Glutamatergic neuron (in vitro differentiated cells): ENCODE measurements at regions not wholly inside any gene's neighbourhood (a gene's known extent, or its start where the extent isn't known, plus 50 kb on each side); places are given as distances from the start of the nearest gene placed in this dataset.

Source experiments
- DNase-seq: peaks from one replicate; pipeline ENCODE4 v3.0.0; 2022
- H3K27ac Mint-ChIP-seq: one replicate; pipeline ENCODE4 v1.8.0; 2020; ENCODE audit warnings: mild to moderate bottlenecking, mixed read lengths, inconsistent platforms; ENCODE audit not compliant: unreplicated experiment
- H3K27me3 Mint-ChIP-seq: one replicate; pipeline ENCODE4 v1.8.0; 2020; ENCODE audit warnings: mild to moderate bottlenecking, moderate library complexity, mixed read lengths, inconsistent platforms; ENCODE audit not compliant: unreplicated experiment
- H3K36me3 Mint-ChIP-seq: one replicate; pipeline ENCODE4 v1.8.0; 2020; ENCODE audit warnings: mild to moderate bottlenecking, mixed read lengths, inconsistent platforms; ENCODE audit not compliant: unreplicated experiment
- H3K4me1 Mint-ChIP-seq: one replicate; pipeline ENCODE4 v1.8.0; 2020; ENCODE audit warnings: mild to moderate bottlenecking, low read depth, mixed read lengths, inconsistent platforms; ENCODE audit not compliant: unreplicated experiment
- H3K4me3 Mint-ChIP-seq: one replicate; pipeline ENCODE4 v1.8.0; 2020; ENCODE audit warnings: mild to moderate bottlenecking, mixed read lengths, inconsistent platforms; ENCODE audit not compliant: unreplicated experiment
- H3K9me3 Mint-ChIP-seq: one replicate; pipeline ENCODE4 v1.8.0; 2020; ENCODE audit warnings: mild to moderate bottlenecking, moderate library complexity, mixed read lengths, inconsistent platforms; ENCODE audit not compliant: unreplicated experiment
- TF ChIP-seq, protein P1 (sequence below): fragments of 200-600 bp; sonication (generic); IDR thresholded peaks from one replicate; pipeline ENCODE4 v1.5.0; 2021; ENCODE audit not compliant: partially characterized antibody, unreplicated experiment

DNA sequence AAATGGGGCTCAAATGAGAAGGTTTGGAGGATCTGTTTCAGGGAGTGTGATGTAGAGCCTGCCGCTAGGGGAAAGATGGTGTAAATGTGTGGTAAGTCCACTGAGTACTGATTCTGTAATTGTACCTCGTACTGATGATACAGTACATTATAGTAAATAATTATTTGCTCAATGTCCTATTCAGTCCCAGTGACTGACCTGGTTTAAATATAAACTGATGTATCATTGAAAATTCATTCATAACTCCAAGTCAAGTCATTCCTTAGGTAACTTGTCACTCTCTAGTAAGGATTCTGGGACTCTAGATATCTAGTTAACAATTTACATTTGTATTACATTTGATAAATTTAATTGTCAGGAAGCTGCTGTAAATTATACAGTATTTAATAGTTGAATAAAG lies 667.3 kb downstream of the DTWD2 start:
- Mint-ChIP-seq H3K4me3 (no peak overlapping the region), H3K27me3 (peaks cover 2% of the 10 kb centered on the region), H3K9me3 (peaks cover 2% of the 10 kb centered on the region), H3K27ac (no peak overlapping the region), H3K36me3 (peaks cover 14% of the 10 kb centered on the region), H3K4me1 (no peaks in the 10 kb centered on the region)
- no peak for DNase-seq
- TF ChIP-seq, protein P1, sequence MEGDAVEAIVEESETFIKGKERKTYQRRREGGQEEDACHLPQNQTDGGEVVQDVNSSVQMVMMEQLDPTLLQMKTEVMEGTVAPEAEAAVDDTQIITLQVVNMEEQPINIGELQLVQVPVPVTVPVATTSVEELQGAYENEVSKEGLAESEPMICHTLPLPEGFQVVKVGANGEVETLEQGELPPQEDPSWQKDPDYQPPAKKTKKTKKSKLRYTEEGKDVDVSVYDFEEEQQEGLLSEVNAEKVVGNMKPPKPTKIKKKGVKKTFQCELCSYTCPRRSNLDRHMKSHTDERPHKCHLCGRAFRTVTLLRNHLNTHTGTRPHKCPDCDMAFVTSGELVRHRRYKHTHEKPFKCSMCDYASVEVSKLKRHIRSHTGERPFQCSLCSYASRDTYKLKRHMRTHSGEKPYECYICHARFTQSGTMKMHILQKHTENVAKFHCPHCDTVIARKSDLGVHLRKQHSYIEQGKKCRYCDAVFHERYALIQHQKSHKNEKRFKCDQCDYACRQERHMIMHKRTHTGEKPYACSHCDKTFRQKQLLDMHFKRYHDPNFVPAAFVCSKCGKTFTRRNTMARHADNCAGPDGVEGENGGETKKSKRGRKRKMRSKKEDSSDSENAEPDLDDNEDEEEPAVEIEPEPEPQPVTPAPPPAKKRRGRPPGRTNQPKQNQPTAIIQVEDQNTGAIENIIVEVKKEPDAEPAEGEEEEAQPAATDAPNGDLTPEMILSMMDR: no peak

GRCh38 chr5:118320121-118320520 lies 668.2 kb downstream of the DTWD2 start:
- DNase-seq: no peak
- Mint-ChIP-seq H3K27ac (no peak overlapping the region), H3K4me1 (no peaks in the 10 kb centered on the region), H3K4me3 (no peak overlapping the region), H3K36me3 (peaks cover 14% of the 10 kb centered on the region), H3K27me3 (peaks cover 2% of the 10 kb centered on the region), H3K9me3 (peaks cover 2% of the 10 kb centered on the region)
- TF ChIP-seq, protein P1: no peak

DNA sequence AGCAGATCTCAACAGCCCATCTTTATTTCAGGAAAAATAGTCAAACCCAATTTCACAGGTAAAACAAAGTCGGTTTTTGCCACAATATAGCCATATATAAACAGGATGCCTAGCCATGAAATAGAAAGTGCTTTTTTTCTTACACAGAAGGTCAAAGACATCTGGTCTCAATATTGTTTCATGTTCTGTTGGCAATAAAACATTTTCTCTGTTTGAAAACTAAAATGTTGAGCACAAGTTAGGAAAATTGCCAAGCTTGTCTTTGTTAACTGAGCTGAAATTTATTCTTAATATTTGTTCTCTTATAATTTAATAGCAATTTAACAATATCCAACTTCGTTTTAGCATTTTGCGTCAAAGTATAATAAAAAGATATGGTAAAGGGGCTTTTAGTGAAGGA lies 673.4 kb downstream of the DTWD2 start:
- no peaks in the 10 kb centered on the region for H3K9me3 Mint-ChIP-seq
- H3K4me1 Mint-ChIP-seq: no peaks in the 10 kb centered on the region
- H3K27ac Mint-ChIP-seq: no peak overlapping the region
- H3K36me3 Mint-ChIP-seq: no peaks in the 10 kb centered on the region
- no peaks in the 10 kb centered on the region for H3K27me3 Mint-ChIP-seq
- no peak for DNase-seq
- TF ChIP-seq, protein P1: no peak
- no peak overlapping the region for H3K4me3 Mint-ChIP-seq

DNA sequence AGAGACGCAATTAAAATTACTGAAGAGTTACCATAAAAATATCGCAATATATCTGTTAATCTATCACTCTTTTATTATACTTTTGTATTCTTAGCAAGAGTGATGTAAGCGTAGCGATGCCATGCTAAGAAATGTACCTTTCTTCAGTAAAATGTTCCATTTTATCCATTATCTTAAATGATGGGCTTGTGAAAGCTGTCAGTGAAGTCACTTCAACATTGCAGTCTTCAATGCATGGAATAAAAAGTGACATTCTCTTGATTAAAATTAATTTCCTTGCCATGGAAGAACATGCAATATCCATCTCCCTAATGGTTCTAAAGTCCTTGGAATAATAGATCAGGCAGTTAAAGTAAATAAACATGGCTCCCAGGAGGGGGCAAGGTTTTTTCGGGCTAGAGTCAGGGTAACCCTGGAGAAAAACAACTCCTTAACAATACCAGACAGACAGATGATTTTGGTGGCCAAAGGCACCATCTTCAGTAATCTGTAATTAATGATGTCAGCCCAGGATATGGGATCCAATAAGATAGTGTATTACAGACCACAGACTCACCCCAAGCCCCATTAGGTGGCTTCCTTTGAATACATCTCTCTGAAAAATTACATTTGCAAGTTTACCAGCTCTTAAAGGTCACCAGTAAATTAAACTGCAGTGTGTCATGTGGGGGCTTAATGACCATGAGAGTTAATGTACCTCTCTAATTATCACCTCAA lies 677.1 kb downstream of the DTWD2 start:
- Mint-ChIP-seq H3K36me3 (no peaks in the 10 kb centered on the region), H3K27ac (no peak overlapping the region), H3K9me3 (no peaks in the 10 kb centered on the region), H3K4me1 (no peaks in the 10 kb centered on the region), H3K4me3 (no peak overlapping the region), H3K27me3 (no peaks in the 10 kb centered on the region)
- TF ChIP-seq, protein P1: no peak
- DNase-seq: no peak

DNA sequence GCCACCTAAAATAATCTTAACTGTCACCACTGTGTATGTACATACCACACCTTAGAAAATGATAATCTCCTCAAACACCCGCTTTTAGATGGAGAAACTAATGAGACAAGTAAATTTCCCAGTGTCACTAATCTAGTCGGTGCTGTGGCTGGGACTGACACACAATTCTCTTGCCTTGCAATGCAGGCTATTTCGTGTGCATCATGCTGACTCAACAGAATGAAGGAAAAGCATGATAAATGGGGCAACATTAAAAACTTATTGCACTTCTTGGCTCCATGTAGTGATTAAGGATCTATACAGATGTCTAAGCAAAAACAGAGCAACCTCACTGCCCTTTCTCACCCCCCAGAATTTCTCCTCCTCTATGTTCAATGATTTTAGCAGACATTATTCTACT lies 677.9 kb downstream of the DTWD2 start:
- DNase-seq: no peak
- H3K4me3 Mint-ChIP-seq: no peak overlapping the region
- H3K27ac Mint-ChIP-seq: no peak overlapping the region
- no peaks in the 10 kb centered on the region for H3K36me3 Mint-ChIP-seq
- H3K4me1 Mint-ChIP-seq: no peaks in the 10 kb centered on the region
- no peaks in the 10 kb centered on the region for H3K9me3 Mint-ChIP-seq
- H3K27me3 Mint-ChIP-seq: no peaks in the 10 kb centered on the region
- TF ChIP-seq, protein P1: no peak
